ENCODE measurements at regions not wholly inside any gene's neighbourhood (a gene's known extent, or its start where the extent isn't known, plus 50 kb on each side); places are given as distances from the start of the nearest gene placed in this dataset.
"Not testable (repeated sequence)": the region's sequence is repeated elsewhere in the genome, so short reads cannot be mapped to it uniquely, and the experiment has no call there.

DNA sequence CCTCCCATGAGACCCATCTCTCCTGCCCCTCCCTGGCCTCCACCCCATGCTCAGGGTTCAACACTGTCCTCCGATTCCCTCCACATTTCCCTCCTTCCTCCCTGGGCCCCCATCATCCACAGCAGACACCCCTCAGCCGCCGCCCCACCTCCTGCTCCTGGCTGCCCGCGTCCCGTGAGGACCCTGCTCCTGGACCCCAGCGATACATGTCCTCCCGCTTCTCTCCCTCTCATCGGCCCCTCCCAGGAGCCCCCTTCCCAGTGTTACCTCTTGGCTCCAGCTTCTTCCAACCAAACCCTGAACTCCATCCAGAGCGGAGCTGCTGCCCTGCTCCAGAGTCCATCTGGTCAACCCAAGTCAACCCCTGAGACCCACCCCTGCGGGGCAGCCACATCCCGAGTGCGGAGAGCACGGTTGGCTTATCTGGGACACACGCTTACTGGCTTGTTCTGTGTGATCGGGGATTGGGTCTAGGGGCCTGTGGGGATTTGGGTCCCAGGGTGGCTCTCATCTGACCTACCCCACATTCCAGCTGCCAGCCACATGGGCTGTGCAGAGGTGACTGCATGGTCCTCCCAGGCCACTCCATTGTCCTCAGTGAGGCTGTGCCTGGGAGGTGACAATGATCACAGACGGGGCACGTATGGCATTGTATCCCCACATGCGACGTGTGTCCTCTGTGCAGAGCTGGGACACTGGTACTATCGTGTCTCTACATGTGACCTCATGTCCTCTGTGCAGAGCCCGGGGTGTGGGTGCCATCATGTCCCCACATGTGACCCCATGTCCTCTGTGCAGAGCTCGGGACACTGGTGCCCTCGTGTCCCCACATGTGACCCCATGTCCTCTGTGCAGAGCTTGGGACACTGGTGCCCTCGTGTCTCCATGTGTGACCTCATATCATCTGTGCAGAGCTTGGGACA lies 333.6 kb downstream of the ADGRD1 start:
- no peaks in the 10 kb centered on the region for H3K4me1 ChIP-seq (ENCODE audit: control insufficient read depth in 1 of 2, low read depth in 2 of 2)
- ATAC-seq (ENCODE audit: insufficient number of reproducible peaks, low FRiP score, low read depth), result no peak
- no peaks in the 10 kb centered on the region for H3K9me3 ChIP-seq
- no peaks in the 10 kb centered on the region for H3K27me3 ChIP-seq (replicated peaks; ENCODE audit: insufficient read depth)
- no peak overlapping the region for H3K4me3 ChIP-seq
- no peak for DNase-seq (ENCODE audit: low spot score)
- no peak overlapping the region for H3K27ac ChIP-seq
- TF ChIP-seq, protein P1, sequence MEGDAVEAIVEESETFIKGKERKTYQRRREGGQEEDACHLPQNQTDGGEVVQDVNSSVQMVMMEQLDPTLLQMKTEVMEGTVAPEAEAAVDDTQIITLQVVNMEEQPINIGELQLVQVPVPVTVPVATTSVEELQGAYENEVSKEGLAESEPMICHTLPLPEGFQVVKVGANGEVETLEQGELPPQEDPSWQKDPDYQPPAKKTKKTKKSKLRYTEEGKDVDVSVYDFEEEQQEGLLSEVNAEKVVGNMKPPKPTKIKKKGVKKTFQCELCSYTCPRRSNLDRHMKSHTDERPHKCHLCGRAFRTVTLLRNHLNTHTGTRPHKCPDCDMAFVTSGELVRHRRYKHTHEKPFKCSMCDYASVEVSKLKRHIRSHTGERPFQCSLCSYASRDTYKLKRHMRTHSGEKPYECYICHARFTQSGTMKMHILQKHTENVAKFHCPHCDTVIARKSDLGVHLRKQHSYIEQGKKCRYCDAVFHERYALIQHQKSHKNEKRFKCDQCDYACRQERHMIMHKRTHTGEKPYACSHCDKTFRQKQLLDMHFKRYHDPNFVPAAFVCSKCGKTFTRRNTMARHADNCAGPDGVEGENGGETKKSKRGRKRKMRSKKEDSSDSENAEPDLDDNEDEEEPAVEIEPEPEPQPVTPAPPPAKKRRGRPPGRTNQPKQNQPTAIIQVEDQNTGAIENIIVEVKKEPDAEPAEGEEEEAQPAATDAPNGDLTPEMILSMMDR (IDR thresholded peaks at IDR 0.05), result no peak
- H3K36me3 ChIP-seq, result no peaks in the 10 kb centered on the region

DNA sequence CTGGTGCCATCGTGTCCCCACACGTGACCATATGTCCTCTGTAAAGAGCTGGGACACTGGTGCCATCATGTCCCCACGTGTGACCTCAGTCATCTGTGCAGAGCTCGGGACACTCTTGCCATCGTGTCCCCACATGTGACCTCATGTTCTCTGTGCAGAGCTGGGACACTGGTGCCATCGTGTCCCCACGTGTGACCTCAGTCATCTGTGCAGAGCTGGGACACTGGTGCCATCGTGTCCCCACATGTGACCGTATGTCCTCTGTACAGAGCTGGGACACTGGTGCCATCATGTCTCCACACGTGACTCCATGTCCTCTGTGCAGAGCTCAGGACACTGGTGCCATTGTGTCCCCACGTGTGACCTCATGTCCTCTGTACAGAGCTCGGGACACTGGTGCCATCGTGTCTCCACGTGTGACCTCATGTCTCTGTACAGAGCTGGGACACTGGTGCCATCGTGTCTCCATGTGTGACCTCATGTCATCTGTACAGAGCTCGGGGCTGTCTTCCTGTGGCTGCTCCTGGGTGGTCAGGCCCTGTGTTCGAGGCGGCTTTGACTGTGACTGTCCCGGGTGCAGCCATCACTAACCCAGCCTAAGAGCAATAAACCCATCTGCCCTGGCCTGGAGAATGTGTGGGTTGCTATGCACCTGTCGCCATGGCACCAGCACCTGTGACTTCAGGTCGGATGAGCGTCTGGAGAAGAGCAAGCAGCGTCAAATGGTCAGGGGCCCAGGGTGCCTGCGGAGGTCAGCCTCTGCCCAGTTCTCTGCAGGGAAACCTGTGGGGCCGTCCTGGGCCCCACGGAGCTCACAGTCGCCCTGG lies 334.4 kb downstream of the ADGRD1 start:
- Histone ChIP-seq H3K27ac (no peak overlapping the region), H3K9me3 (no peaks in the 10 kb centered on the region), H3K4me3 (no peak overlapping the region), H3K27me3 (replicated peaks; ENCODE audit: insufficient read depth) (no peaks in the 10 kb centered on the region), H3K4me1 (ENCODE audit: control insufficient read depth in 1 of 2, low read depth in 2 of 2) (no peaks in the 10 kb centered on the region), H3K36me3 (no peaks in the 10 kb centered on the region)
- TF ChIP-seq, protein P1 (IDR thresholded peaks at IDR 0.05), result no peak
- DNase-seq (ENCODE audit: low spot score) (no peak), ATAC-seq (ENCODE audit: insufficient number of reproducible peaks, low FRiP score, low read depth) (no peak)

DNA sequence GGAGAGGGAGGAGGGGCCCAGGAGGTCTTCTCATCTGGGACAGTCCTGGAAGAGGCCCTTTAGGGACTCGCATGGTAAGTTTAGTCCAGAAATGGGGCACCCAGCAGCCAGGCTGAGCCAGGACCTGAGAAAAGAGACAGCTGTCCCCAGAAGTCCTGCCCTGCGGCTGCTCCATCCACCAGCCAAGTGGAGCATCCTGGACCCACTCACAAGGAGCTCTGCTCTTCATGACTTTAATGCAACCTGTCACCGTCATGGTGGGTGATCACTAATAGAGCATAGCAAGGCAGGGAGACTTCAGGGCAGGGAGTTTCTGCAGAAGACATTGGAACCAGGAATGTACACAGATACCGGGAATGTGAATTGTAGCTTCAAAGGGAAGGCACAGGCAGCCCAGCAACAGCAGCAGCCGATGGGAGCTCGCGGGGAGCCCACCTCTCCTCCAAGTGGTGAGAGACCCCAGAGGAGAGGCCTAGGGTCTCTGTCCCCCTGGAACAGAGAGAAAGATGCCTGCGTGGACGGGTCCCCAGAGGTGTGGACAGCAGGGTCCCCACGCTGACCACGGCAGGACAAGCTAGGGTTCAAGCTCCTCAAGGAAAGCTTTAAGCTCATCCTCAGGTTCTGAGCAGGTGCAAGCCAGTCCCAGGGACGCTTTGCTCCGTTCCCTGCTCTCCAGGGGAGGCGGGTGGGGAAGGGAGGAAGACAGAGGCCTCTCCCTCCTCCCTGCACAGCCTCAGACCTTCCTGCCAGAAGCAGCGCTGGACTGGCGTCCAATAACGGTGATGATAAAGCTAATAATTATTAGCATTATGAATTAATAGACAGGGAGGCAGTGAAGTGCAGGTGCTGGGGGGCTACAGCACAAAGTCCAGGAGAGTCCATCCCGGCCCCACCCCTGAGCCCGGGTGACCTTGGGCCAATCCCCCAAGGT lies 335.3 kb downstream of the ADGRD1 start:
- not testable (repeated sequence) for H3K27me3 ChIP-seq (replicated peaks; ENCODE audit: insufficient read depth); H3K9me3 ChIP-seq; DNase-seq (ENCODE audit: low spot score); H3K4me1 ChIP-seq (ENCODE audit: control insufficient read depth in 1 of 2, low read depth in 2 of 2); H3K27ac ChIP-seq; ATAC-seq (ENCODE audit: insufficient number of reproducible peaks, low FRiP score, low read depth); H3K4me3 ChIP-seq; H3K36me3 ChIP-seq

DNA sequence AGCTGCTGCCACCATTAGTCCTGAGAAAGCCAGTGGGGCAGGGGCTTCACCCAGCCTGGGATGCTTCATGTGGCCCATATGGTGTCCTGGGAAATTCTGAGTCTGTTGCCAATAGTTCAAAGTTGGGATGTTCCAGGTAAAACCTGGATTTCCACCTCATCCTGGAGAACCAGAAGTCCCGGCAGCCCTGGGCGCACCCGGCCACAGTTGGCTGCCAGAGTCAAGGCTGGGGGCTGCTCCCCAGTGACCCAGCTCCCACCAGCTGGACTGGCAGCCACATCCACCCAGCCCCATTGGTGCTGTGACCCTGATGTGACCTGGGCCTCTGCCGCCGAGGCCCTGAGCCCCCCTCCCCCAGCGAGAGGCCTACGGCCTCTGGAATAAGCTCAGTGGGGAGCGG lies 336.1 kb downstream of the ADGRD1 start:
- ATAC-seq (ENCODE audit: insufficient number of reproducible peaks, low FRiP score, low read depth); DNase-seq (ENCODE audit: low spot score); H3K4me3 ChIP-seq: not testable (repeated sequence)

DNA sequence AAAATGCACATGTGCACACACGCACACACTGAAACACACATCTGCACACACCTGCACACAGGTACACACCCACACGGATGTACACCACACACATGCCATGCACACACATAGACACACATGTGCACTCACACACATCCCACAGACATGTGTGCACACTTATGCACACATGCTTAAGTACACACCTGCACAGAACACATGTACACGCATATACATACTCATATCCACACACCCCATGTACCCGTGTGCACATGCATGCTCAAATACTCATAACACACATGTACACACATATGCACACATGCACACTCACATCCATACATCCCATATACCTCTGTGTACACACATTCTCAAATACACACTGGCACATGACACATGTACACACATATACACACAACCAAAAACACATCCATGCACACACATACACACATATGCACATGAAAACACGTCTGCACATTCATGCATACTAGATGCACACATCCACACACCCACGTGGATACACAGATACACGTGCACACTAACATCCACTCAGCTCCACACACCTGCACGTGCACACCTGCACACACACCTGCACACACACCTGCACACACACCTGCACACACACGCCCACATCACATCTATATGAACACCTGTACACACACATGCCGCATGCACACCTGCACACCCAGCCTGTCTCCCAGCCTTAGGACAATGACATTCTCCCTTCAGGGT lies 336.7 kb downstream of the ADGRD1 start:
- H3K36me3 ChIP-seq, result no peaks in the 10 kb centered on the region
- no peaks in the 10 kb centered on the region for H3K27me3 ChIP-seq (replicated peaks; ENCODE audit: insufficient read depth)
- TF ChIP-seq, protein P1 (IDR thresholded peaks at IDR 0.05), result no peak
- ATAC-seq (ENCODE audit: insufficient number of reproducible peaks, low FRiP score, low read depth) (no peak), DNase-seq (ENCODE audit: low spot score) (no peak)
- H3K27ac ChIP-seq, result no peak overlapping the region
- H3K4me3 ChIP-seq, result no peak overlapping the region
- H3K4me1 ChIP-seq (ENCODE audit: control insufficient read depth in 1 of 2, low read depth in 2 of 2), result no peaks in the 10 kb centered on the region
- H3K9me3 ChIP-seq, result no peaks in the 10 kb centered on the region

More for the DNA sequence above, 336.1 kb downstream of the ADGRD1 start:
- not testable (repeated sequence) for H3K9me3 ChIP-seq; H3K27me3 ChIP-seq (replicated peaks; ENCODE audit: insufficient read depth); H3K4me1 ChIP-seq (ENCODE audit: control insufficient read depth in 1 of 2, low read depth in 2 of 2); H3K27ac ChIP-seq; H3K36me3 ChIP-seq

DNA sequence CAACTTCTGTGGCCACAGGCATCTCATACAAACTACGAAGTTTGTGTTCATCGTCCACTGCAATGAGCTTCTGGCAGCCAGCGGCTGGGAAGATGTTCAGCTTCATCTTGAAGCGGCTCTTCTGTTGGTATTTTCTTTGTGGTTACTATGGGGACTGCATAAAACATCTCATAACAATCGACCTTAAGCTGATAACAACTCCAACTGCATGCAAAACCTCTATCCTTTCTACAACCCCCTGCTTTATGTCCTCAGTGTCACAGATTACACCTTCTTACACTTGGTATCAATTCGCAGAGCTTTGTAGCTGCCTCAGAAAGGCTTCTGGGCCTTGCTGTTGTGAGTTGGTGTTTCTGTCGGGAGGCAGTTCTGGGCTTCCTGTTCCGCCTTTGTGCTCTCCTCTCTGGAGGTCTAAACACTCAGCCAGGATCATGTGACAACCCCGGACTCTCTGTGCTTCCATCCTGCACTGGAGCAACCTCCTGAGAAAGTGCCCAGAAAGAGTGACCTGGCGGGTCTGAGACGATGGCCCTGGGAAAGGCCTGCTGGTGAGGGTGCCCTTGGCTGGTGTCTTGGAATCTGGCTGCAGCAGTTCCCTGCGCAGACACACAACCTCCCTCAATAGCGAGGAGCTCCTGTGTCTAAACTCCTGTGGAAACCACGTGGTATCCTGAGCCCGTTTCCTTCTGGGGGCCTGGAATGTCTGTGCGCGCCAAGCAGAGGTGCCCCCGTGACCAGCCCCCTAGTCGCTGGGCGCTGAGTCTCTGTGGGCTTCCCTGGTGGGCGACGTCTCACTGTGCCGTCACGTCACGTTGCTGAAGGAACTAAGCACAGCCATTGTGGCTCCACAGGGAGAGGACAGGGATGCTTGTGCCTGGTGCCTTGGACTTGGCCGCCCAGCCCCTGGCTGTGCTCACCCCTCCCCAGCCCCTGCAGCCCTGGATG lies 339.6 kb downstream of the ADGRD1 start:
- H3K4me3 ChIP-seq; ATAC-seq (ENCODE audit: insufficient number of reproducible peaks, low FRiP score, low read depth); H3K4me1 ChIP-seq (ENCODE audit: control insufficient read depth in 1 of 2, low read depth in 2 of 2); DNase-seq (ENCODE audit: low spot score); H3K27me3 ChIP-seq (replicated peaks; ENCODE audit: insufficient read depth); H3K27ac ChIP-seq; H3K9me3 ChIP-seq; H3K36me3 ChIP-seq: not testable (repeated sequence)

DNA sequence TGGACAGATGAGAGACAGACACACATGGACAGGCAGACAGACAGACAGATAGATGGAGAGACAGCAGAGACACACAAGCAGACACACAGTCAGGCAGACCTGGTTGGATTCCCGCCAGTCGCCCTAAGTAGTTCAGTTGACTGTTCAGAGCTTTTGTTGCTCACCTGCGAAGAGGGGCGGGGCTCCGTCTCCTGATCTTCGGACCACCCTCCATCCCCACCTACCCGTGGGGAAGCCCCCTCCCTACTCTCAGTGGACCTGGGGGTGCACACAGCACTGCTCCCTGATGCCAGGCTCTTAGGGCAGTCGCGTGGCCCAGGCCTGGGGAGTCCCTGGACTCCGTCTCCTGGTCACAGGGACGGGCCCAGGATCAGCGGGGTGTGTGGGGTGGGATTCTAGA lies 341.0 kb downstream of the ADGRD1 start:
- not testable (repeated sequence) for H3K4me3 ChIP-seq; H3K27me3 ChIP-seq (replicated peaks; ENCODE audit: insufficient read depth); H3K4me1 ChIP-seq (ENCODE audit: control insufficient read depth in 1 of 2, low read depth in 2 of 2); DNase-seq (ENCODE audit: low spot score); ATAC-seq (ENCODE audit: insufficient number of reproducible peaks, low FRiP score, low read depth); H3K27ac ChIP-seq; H3K36me3 ChIP-seq; H3K9me3 ChIP-seq

DNA sequence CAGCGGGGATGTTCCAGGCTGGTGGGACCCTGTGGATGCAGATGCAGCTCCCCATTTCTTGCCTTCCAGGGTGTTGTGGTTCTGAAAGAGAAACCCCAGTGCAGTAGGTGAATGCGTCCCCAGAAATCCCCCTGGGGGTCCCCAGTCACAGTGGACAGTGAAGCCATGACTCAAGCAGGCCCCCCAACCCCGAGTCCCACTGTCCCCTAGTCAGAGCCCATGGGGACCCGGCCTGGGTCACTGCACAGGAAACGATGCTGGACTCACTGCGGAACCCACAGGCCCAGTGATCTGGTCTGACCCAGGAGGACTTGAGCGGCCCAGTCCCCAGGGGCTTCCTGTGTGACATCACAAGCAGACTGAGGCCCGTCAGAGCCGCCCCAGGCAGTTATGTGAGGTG lies 341.4 kb downstream of the ADGRD1 start:
- not testable (repeated sequence) for H3K27ac ChIP-seq; H3K4me3 ChIP-seq; DNase-seq (ENCODE audit: low spot score); ATAC-seq (ENCODE audit: insufficient number of reproducible peaks, low FRiP score, low read depth); H3K27me3 ChIP-seq (replicated peaks; ENCODE audit: insufficient read depth); H3K4me1 ChIP-seq (ENCODE audit: control insufficient read depth in 1 of 2, low read depth in 2 of 2); H3K9me3 ChIP-seq; H3K36me3 ChIP-seq

All from thoracic aorta (tissue), 2 donors.